ENCODE measurements at regions not wholly inside any gene's neighbourhood (a gene's known extent, or its start where the extent isn't known, plus 50 kb on each side); places are given as distances from the start of the nearest gene placed in this dataset.

DNA sequence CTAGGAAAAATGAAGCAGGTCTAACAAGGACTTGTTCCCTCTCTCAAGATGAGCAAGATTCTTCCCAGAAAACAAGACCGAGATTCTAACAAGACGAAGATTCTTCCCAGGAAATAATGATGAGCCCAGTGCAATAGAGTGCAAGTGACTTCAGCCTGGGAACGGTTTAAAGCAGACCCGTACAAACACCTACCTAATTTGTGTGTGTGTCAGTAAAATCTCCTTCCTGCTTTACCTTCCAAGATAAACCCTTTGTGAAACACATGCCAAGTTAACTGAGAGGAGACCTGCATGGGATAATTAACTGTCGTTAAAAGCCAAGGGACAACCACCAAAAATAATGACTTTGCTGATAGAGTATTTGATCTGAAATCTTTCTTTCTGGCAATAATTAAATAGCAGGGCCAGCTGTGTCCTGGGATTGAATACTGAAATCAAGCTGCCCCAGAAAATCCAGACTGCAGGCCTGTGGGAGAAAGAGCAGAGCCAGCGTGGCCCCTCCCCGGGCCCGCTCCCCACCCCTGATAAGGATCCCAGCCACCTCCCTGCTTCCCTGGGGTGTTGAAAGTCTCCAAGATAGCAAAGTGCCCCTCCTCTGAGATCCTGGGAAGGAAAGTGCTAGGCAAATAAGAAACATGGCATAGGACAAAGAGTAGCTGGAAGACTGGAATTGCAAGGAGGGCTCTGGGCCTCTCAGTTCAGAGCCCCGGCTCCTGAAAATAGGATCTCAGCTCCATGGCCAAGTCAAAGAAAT lies 145.5 kb downstream of the CYP26B1 start:
- H3K4me1 ChIP-seq, result peaks cover 0 to 7% (median 0%) of the 10 kb centered on the region in 4 donors
- H3K9me3 ChIP-seq, result no peaks in the 10 kb centered on the region
- no peak for TF ChIP-seq POLR2AphosphoS5 (IDR thresholded peaks at IDR 0.05)
- TF ChIP-seq, protein P1, sequence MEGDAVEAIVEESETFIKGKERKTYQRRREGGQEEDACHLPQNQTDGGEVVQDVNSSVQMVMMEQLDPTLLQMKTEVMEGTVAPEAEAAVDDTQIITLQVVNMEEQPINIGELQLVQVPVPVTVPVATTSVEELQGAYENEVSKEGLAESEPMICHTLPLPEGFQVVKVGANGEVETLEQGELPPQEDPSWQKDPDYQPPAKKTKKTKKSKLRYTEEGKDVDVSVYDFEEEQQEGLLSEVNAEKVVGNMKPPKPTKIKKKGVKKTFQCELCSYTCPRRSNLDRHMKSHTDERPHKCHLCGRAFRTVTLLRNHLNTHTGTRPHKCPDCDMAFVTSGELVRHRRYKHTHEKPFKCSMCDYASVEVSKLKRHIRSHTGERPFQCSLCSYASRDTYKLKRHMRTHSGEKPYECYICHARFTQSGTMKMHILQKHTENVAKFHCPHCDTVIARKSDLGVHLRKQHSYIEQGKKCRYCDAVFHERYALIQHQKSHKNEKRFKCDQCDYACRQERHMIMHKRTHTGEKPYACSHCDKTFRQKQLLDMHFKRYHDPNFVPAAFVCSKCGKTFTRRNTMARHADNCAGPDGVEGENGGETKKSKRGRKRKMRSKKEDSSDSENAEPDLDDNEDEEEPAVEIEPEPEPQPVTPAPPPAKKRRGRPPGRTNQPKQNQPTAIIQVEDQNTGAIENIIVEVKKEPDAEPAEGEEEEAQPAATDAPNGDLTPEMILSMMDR (IDR thresholded peaks at IDR 0.05), result no peak
- TF ChIP-seq POLR2A (IDR thresholded peaks at IDR 0.05), result no peak
- TF ChIP-seq EP300 (IDR thresholded peaks at IDR 0.05), result no peak
- H3K4me3 ChIP-seq, result no peak overlapping the region
- peaks cover 0 to 20% (median 0%) of the 10 kb centered on the region in 3 donors for H3K27me3 ChIP-seq
- H3K36me3 ChIP-seq, result no peaks in the 10 kb centered on the region
- H3K27ac ChIP-seq, result no peak overlapping the region
- peak in 1 of 2 donors; percentile 10 for DNase-seq
- intact Hi-C loops (cut with DNase I; ENCODE audit: low total_unique reads), result no loop called here
- WGBS, 5 donors, result 41 to 60% (median 46%) methylated on average over 9 of the region's 9 CpGs

DNA sequence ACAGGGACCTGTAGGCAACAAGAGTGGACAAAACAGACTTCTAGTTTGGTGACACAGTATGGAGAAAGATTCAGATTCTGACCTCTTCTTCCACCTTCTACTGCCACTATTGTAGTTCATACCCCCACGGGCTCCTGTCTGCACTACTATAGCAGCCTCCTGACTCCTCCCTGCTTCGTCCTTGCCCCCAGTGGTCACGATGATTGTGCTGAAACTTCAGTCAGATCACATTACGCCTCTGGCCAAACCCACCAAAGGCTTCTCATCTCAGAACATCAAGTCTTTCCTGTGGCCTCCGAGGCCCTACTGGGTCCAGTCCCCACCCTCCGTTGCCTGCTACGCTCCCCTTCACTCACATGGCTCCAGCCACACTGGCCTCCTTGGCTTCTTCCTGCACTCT lies 147.6 kb downstream of the CYP26B1 start:
- WGBS, 5 donors, result 72 to 83% (median 78%) methylated on average over 7 of the region's 7 CpGs
- TF ChIP-seq EP300 (IDR thresholded peaks at IDR 0.05) (no peak), POLR2A (IDR thresholded peaks at IDR 0.05) (no peak)
- intact Hi-C loops (cut with DNase I; ENCODE audit: low total_unique reads), result no loop called here

DNA sequence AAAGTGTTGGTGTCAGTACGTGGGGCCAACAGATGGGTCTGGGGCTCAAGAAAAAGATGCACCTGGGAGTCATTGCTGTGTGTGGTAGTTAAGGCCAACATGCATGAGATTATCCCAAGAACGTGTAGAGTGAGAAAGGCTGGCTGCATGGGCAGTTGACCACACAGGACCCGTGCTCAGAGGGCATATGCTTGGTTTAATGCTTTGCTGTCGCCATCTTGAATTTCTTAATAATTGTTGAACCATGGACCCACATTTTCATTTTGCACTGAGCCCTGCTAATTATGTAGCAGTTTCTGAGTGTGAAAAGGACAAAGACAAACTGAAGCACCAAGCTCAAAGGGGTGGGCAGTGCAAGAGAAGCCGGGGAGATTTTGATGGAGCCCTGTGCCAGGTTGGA lies 148.1 kb downstream of the CYP26B1 start:
- intact Hi-C loops (cut with DNase I; ENCODE audit: low total_unique reads), result no loop called here
- no peak for DNase-seq
- peaks cover 0 to 25% (median 0%) of the 10 kb centered on the region in 3 donors for H3K27me3 ChIP-seq
- H3K36me3 ChIP-seq, result no peaks in the 10 kb centered on the region
- H3K4me3 ChIP-seq, result no peak overlapping the region
- TF ChIP-seq, protein P1 (IDR thresholded peaks at IDR 0.05), result no peak
- TF ChIP-seq POLR2AphosphoS5 (IDR thresholded peaks at IDR 0.05), result no peak
- peaks cover 0 to 7% (median 0%) of the 10 kb centered on the region in 4 donors for H3K4me1 ChIP-seq
- no peak overlapping the region for H3K27ac ChIP-seq
- no peaks in the 10 kb centered on the region for H3K9me3 ChIP-seq
- 89 to 92% (median 91%) methylated on average over 5 of the region's 5 CpGs for WGBS, 5 donors

More for the DNA sequence above, 147.6 kb downstream of the CYP26B1 start:
- no peak overlapping the region for H3K27ac ChIP-seq
- no peak for DNase-seq
- no peaks in the 10 kb centered on the region for H3K36me3 ChIP-seq
- H3K4me1 ChIP-seq, result peaks cover 0 to 7% (median 0%) of the 10 kb centered on the region in 4 donors
- H3K4me3 ChIP-seq, result no peak overlapping the region
- no peaks in the 10 kb centered on the region for H3K9me3 ChIP-seq
- peaks cover 0 to 25% (median 0%) of the 10 kb centered on the region in 3 donors for H3K27me3 ChIP-seq

DNA sequence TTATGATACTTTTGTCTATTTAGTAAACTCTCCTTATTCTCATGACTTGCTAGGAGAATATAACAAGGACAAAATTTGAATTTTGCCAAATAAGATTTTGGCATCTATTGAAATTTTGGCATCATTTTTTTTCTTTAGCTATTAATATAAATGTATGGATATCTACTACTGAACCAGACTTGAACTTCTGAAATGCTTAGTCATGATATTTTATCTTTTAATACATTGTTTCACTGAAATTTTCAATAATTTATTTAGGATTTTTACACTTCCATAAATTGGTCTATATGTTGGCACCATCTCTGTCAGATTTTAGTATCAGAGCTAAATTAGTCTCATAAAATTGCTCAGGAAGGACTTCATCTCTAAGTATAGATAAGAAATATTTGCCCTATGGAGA lies 149.8 kb downstream of the CYP26B1 start:
- H3K4me3 ChIP-seq, result no peak overlapping the region
- TF ChIP-seq, protein P1 (IDR thresholded peaks at IDR 0.05), result no peak
- TF ChIP-seq POLR2A (IDR thresholded peaks at IDR 0.05), result no peak
- no peak for TF ChIP-seq POLR2AphosphoS5 (IDR thresholded peaks at IDR 0.05)
- intact Hi-C loops (cut with DNase I; ENCODE audit: low total_unique reads), result no loop called here
- no peaks in the 10 kb centered on the region for H3K36me3 ChIP-seq
- peaks cover 0 to 7% (median 0%) of the 10 kb centered on the region in 4 donors for H3K4me1 ChIP-seq
- no peak overlapping the region for H3K27ac ChIP-seq
- no peaks in the 10 kb centered on the region for H3K9me3 ChIP-seq
- peaks cover 0 to 17% (median 0%) of the 10 kb centered on the region in 3 donors for H3K27me3 ChIP-seq
- DNase-seq, result no peak

DNA sequence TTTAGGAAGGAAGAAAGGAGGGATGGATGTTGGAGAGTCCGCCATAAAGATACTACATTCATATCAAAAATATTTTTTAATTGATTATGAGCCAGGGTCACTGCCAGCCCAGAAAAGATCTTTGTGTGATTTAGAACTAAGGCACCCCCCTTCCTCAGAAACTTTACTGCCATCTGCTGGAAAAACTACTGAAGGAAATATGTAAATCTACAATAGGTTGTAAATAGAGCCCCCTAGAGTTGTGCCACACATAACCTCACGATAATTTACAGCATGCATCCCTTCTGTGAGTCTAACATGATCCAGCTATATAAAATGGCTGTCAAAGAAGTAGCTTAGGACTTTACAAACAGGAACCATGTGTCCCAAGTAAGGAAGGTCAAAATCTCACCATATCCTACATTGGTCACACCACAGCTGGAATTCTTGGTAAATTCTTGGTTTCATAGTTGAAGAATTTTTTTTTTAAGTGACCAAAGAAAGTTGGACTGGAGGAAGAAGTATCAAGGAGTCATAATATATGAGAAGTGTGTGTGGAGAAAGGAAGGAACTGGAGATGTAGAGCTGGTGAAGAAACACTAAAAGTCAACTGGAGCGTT lies 152.5 kb downstream of the CYP26B1 start:
- DNase-seq, result no peak
- WGBS, 5 donors, result 76 to 87% (median 84%) methylated on average over 3 of the region's 3 CpGs
- H3K9me3 ChIP-seq, result no peaks in the 10 kb centered on the region
- peaks cover 0 to 10% (median 0%) of the 10 kb centered on the region in 3 donors for H3K27me3 ChIP-seq
- intact Hi-C loops (cut with DNase I; ENCODE audit: low total_unique reads), result no loop called here
- no peak overlapping the region for H3K4me3 ChIP-seq
- H3K27ac ChIP-seq, result no peak overlapping the region
- no peaks in the 10 kb centered on the region for H3K36me3 ChIP-seq
- TF ChIP-seq POLR2A (IDR thresholded peaks at IDR 0.05) (no peak), POLR2AphosphoS5 (IDR thresholded peaks at IDR 0.05) (no peak), EP300 (IDR thresholded peaks at IDR 0.05) (no peak)
- TF ChIP-seq, protein P1 (IDR thresholded peaks at IDR 0.05), result no peak
- no peaks in the 10 kb centered on the region for H3K4me1 ChIP-seq

Data from stomach (tissue), 8 donors.